GM03348 (cell line): ENCODE measurements at regions not wholly inside any gene's neighbourhood (a gene's known extent, or its start where the extent isn't known, plus 50 kb on each side); places are given as distances from the start of the nearest gene placed in this dataset.

ENCODE experiments used
- DNase-seq: peaks from one replicate; pipeline ENCODE4 v3.0.0; 2012; ENCODE audit warnings: low spot score

DNA sequence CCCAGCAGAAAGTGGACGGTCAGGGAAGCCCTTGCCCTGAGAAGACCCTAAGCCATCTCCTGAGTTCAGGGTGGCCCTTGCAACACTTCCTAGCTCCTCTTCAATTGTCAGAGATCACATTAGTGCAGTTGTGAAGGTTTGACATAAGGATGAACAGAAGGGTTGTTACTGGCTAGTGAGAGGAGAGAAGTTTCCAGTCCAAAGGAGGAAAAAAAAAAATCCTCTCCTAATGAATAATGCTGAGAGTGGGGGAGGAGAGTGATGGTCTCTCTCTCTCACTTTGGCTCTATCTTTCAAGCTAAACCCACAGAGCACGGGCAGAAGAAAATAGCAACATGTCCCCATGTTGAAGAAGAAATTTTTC, 819.9 kb downstream of the BCL11A start:
- DNase-seq: no peak

- DNase-seq: no peak
Observed at GRCh38 chr2:59732871-59733566, 820.4 kb downstream of the BCL11A start.

- DNase-seq: no peak
Observed at GRCh38 chr2:59727121-59727590, 826.3 kb downstream of the BCL11A start.

DNA sequence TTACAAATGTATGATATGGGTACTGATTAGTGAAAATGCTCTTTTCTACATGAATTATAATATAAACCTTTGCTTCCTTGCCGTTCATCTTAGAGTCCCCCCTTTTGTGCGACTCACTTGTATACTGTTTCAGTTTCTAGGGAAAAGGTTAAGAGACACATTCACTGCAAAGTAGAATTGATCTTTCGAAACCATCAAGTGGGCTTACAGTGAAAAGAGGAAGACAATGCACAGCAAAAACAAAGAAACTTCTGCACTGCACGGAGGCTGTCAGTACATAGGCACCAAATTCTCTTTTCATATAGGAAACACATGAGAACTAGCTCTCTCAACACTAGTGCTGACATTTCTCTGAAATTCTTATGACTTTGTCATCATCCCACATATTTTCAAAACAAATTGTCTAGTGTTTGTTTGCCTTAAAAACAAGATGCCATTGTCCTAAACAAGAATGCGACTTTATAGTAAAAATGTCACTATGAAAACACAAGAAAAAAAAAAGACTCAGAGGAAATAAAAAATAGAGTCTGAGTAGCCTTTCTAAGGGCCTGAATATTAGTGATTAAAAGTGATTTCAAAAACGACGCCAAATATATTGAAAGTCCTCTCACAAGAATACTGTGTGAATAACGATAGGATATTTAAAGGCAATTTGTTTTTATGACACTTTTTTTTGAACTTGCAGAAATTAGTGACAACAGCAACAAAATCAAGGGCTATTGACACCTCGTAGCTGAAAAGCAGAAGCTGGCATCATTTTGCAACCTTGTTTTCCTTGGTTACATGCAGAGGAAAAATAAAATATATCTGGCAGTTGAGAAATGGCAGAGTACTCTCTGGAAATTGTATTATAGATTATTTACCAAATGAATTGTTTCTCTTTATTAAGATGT, 827.0 kb downstream of the BCL11A start:
- no peak for DNase-seq

DNA sequence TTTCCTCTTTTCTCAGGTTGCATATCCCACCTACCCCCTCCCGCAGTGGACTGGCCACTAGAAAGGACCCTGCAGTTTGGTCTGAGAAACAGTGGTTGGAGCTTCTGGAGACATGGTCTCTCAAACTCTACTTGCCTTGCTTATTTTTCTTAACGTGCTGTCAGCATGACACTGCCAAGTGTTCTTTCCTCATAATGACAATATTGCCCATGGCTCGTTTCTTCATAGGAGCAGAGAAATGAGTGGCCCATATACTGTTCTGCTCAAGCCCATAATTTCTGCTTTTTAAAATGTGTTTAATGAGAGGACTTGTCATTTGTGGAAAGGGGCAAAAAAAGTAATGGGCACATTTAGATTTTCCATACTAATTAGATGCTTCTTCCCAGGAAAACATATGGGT, 828.7 kb downstream of the BCL11A start:
- DNase-seq: no peak

DNA sequence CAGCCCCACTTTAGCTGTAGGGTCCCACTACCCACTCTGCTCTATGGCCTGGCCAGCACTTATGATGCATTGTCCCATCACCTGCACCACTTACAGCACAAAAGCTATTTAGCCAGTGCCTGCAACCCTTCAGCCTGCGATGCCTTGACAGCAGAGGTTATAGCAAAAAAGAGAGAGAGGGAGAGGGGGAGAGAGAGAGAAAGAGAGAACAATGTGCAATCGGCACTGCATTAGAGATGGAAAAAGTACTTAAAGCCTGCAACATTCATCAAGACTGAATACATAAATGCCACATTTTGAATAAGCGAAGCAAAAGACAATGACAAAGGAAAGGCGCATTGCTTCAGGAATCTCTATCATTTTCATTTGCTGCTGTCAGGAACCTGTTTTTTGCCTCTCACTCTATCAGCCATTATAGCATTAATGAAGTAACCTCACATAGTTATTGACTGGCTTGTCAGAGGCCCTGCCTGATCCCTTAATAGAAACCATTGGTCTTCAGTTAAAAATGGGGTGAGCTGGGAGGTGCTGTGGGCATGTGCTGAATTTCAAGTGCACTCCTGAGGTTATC, 833.1 kb downstream of the BCL11A start:
- no peak for DNase-seq

GRCh38 chr2:59713577-59713976, 839.9 kb downstream of the BCL11A start:
- no peak for DNase-seq

GRCh38 chr2:59711121-59711520, 842.3 kb downstream of the BCL11A start:
- no peak for DNase-seq

DNA sequence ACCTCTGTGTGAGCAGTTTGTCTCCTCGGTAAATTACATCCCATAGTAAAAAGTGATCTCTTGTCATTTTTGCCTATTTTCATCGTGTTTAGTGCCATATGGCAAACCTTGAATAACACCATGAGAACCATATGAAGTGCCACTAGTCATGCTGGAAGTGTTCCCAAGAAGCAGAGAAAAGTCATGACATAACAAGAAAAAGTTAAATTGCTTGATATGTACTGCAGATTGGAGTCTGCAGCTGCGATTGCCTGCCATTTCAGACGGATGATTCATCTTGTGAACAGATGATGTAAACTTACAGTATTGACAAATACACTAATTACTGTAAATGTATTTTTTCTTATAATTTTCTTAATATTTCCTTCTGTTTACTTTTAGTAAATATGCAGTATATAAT, 846.7 kb downstream of the BCL11A start:
- DNase-seq: no peak

GRCh38 chr2:59703796-59704195, 849.7 kb downstream of the BCL11A start:
- DNase-seq: no peak

- no peak for DNase-seq
Observed at GRCh38 chr2:59702026-59702425, 851.4 kb downstream of the BCL11A start.

- DNase-seq: no peak
Observed at GRCh38 chr2:59701271-59701994, 852.0 kb downstream of the BCL11A start.

DNA sequence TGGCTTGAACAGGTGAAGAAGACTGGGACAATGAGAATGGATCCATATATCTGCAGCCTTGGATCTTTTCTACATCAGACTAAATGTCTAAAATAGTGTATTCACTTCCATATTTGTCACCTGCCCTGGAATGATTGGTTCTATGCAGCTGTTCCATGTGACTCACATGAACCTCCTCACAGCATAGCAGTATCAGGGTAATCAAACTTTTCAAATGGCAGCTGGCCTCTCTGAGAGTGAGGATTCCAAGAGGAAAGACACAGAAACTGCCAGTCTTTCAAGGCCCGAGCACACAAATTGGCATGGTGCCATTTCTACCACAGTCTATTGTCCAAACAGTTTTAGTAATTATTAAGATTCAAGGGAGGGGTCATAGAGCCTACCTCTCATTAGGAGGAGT, 859.3 kb downstream of the BCL11A start:
- DNase-seq: no peak

GRCh38 chr2:59693231-59693959, 860.1 kb downstream of the BCL11A start:
- DNase-seq: no peak

DNA sequence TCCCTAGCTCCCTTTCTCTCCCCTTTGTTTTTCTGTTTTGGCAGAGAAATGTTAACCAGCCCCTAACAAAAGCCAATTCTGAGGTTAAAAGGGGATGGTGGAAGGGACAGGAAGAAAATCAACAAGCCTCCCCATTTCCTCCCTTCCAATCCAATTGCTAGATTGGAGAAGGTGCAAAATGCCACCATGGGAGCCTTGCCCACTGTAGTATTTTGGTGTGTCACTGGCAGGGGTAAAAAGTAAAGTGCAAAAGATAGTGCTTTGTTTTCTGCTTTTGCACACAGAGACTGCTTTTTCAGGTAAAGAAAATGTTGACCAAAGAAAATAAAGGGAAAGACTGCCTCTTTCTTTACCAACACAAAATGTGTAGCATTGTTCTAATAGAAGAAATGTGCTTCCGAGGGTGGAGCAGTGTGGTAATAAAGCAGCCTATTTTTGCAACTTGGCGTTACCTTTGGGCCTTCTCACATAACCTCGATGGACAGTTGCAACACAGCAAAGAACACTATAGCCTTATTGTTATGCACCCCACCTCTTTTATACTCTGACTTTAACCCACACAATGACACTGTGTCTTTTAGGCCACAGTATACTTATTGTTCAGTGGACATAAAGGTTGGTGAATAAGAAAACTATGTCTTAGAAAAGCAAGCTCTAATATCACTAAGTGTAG, 861.8 kb downstream of the BCL11A start:
- no peak for DNase-seq

- DNase-seq: no peak
Observed at GRCh38 chr2:59690849-59691248, 862.6 kb downstream of the BCL11A start.

- no peak for DNase-seq
Observed at GRCh38 chr2:59684771-59685166, 868.7 kb downstream of the BCL11A start.

GRCh38 chr2:59684116-59684770, 869.2 kb downstream of the BCL11A start:
- no peak for DNase-seq

DNA sequence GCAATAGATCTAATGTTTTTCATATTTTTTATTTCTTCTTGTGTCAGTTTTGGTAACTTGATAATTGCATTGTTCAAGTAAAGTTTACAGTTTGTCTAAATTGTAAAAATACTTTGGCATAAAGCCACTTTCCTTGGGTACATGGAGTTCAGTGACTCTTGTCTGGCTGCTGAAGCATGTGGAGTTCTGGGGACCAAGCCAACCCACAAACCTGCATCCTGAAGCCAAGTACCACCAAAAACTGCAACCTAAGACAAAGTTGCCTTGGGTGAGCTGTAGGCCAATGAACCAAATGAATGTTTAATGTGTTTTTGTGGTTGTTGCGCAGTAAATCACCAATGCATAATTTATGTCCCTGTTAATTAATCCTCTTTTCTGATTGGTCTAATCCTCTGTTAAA, 872.6 kb downstream of the BCL11A start:
- no peak for DNase-seq

GRCh38 chr2:59677158-59677557, 876.3 kb downstream of the BCL11A start:
- DNase-seq: no peak

DNA sequence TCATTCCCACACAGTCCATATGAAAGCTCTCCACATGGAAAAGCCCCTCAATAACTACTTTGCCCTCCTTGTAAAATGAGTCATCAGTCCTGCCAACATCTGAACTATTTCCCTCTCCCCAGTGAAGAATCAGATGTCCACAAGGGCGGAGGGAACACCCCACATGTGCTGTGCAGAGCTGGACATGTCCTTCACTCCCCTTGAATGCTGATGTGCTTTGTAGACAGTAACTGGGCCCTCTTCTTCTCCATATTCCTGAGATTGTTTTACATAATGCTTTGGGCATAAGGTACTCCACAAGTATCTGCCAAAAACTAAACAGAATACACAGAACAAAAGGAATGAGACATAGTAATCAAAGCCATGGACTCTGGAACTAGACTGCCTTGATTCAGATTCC, 879.4 kb downstream of the BCL11A start:
- no peak for DNase-seq
